Nephron progenitor cell (in vitro differentiated cells): ENCODE measurements at regions not wholly inside any gene's neighbourhood (a gene's known extent, or its start where the extent isn't known, plus 50 kb on each side); places are given as distances from the start of the nearest gene placed in this dataset.

ENCODE experiments used
- DNase-seq: peaks from one replicate; pipeline ENCODE4 v3.0.0; 2021
- H3K27ac Mint-ChIP-seq: 2 replicates; pipeline ENCODE4 v1.8.0; 2021; ENCODE audit warnings: mild to moderate bottlenecking, moderate library complexity, mixed read lengths
- H3K27me3 Mint-ChIP-seq: 2 replicates; pipeline ENCODE4 v1.8.0; 2021; ENCODE audit warnings: mild to moderate bottlenecking, low read depth, mixed read lengths; ENCODE audit not compliant: poor library complexity
- H3K36me3 Mint-ChIP-seq: 2 replicates; pipeline ENCODE4 v1.8.0; 2021; ENCODE audit warnings: low read depth, mixed read lengths
- H3K4me1 Mint-ChIP-seq: 2 replicates; pipeline ENCODE4 v1.8.0; 2021; ENCODE audit warnings: mixed read lengths
- H3K4me3 Mint-ChIP-seq: 2 replicates; pipeline ENCODE4 v1.8.0; 2021; ENCODE audit warnings: mild to moderate bottlenecking, moderate library complexity, mixed read lengths
- H3K9me3 Mint-ChIP-seq: 2 replicates; pipeline ENCODE4 v1.8.0; 2021; ENCODE audit warnings: mild to moderate bottlenecking, moderate library complexity, mixed read lengths
- TF ChIP-seq, protein P1 (sequence below): fragments of 200-600 bp; sonication (generic); IDR thresholded peaks from 2 replicates; pipeline ENCODE4 v1.5.0; 2021; ENCODE audit warnings: antibody characterized with exemption

DNA sequence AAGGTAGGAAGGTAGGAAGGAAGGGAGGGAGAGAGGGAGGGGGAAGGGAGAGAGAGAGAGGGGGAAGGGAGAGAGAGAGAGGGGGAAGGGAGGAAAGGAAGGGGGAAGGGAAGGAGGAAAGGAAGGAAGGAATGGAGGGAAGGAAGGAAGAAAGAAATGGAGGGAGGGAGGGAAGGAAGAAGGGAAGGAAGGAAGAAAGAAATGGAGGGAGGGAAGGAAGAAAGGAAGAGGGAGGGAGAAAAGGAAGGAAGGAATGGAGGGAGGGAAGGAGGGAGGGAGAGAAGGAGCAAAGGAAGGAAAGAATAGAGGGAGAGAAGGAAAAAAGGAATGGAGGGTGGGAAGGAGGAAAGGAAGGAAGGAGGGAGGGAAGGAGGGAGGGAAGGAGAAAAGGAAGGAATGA lies 176.4 kb upstream of the PTER start:
- no peak for DNase-seq
- no peaks in the 10 kb centered on the region for H3K36me3 Mint-ChIP-seq
- peaks cover 2% of the 10 kb centered on the region for H3K27me3 Mint-ChIP-seq
- no peak overlapping the region for H3K27ac Mint-ChIP-seq
- H3K4me1 Mint-ChIP-seq: no peaks in the 10 kb centered on the region
- TF ChIP-seq, protein P1, sequence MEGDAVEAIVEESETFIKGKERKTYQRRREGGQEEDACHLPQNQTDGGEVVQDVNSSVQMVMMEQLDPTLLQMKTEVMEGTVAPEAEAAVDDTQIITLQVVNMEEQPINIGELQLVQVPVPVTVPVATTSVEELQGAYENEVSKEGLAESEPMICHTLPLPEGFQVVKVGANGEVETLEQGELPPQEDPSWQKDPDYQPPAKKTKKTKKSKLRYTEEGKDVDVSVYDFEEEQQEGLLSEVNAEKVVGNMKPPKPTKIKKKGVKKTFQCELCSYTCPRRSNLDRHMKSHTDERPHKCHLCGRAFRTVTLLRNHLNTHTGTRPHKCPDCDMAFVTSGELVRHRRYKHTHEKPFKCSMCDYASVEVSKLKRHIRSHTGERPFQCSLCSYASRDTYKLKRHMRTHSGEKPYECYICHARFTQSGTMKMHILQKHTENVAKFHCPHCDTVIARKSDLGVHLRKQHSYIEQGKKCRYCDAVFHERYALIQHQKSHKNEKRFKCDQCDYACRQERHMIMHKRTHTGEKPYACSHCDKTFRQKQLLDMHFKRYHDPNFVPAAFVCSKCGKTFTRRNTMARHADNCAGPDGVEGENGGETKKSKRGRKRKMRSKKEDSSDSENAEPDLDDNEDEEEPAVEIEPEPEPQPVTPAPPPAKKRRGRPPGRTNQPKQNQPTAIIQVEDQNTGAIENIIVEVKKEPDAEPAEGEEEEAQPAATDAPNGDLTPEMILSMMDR: no peak
- H3K4me3 Mint-ChIP-seq: no peak overlapping the region
- peaks cover 4% of the 10 kb centered on the region for H3K9me3 Mint-ChIP-seq

DNA sequence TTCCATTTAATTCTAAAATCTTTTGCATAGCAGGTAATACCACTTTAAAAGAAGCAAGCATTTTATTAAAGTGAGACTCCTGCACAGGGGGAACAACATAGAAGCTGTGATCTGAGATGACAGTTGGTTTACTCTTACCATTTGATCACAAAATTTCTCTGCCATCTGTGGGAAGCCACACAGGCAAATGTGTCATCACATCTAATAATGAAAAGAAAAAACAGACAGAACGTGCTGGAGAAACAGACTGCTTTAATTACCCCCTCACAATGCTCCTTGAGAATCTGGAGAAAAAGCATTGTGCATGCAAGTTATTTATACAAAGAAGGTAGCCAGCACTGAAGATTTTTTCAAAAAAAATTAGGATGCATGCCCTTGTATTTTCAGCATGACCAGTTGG lies 165.2 kb upstream of the PTER start:
- Mint-ChIP-seq H3K36me3 (no peaks in the 10 kb centered on the region), H3K9me3 (peaks cover 15% of the 10 kb centered on the region), H3K27me3 (no peaks in the 10 kb centered on the region), H3K4me1 (peaks cover 6% of the 10 kb centered on the region), H3K4me3 (no peak overlapping the region), H3K27ac (no peak overlapping the region)
- TF ChIP-seq, protein P1: no peak
- no peak for DNase-seq

DNA sequence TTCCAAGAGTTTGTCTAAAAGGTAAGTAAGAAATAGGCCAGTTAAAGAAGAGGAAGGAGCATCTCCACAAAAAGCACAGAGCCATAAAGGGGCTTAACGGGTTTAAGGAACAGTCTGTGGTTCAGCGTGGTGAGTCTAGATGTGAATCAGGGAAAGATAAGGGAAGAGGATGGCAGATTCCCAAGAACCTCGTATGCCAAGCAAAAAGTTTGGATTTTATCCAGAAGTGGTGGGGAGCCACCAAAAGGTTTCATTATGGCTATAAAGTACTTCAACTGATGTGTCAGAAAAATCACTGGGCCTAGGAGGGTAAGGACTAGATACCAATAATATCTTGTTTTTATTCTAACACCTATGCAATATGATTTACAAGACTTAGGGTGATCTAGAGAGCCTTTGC lies 161.9 kb upstream of the PTER start:
- H3K4me3 Mint-ChIP-seq: no peak overlapping the region

DNA sequence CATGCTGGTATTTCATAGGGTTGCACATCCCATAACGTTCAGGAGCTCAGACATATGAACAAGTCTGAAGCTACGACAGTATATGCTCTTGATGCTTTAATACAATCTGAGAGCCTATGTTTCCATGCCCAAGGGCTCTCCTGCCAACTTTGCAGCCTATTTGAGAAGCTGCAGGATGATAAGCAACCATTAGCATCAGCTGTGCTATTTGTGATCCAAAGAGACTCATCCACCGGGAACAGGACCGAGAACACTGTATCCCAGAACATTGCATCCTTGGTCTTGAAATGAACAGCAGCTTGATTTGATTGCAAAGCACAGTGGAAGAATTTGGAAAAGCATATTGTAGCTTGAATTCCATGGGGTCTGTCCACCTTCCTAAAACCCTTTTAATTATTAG lies 156.2 kb upstream of the PTER start:
- Mint-ChIP-seq H3K4me3 (no peak overlapping the region), H3K4me1 (peaks cover 6% of the 10 kb centered on the region), H3K27ac (no peak overlapping the region), H3K9me3 (peaks cover 13% of the 10 kb centered on the region), H3K36me3 (no peaks in the 10 kb centered on the region), H3K27me3 (peaks cover 4% of the 10 kb centered on the region)
- DNase-seq: no peak
- TF ChIP-seq, protein P1: no peak

More for the DNA sequence above, 161.9 kb upstream of the PTER start:
- TF ChIP-seq, protein P1: no peak
- H3K4me1 Mint-ChIP-seq: peaks cover 13% of the 10 kb centered on the region
- no peaks in the 10 kb centered on the region for H3K36me3 Mint-ChIP-seq
- no peak for DNase-seq
- H3K27me3 Mint-ChIP-seq: no peaks in the 10 kb centered on the region
- H3K9me3 Mint-ChIP-seq: peaks cover 21% of the 10 kb centered on the region
- no peak overlapping the region for H3K27ac Mint-ChIP-seq

DNA sequence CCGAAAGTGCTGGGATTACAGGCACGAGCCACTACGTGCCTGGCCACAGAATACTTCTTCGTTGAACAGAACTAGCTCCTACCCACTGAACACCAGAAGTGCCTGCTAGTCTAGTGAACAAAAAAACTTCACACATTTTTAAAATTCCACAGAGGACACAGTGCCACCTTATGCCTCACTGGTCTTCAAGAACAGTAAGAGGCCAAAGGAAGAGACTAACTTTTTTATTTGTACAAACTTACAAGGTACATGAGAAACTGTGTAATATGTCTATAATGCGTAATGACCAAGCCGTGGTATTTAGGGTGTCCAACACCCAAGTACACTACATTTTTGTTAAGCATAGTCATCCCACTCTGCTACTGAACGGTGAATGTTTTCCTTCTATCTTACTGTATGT lies 144.4 kb upstream of the PTER start:
- Mint-ChIP-seq H3K4me3 (no peak overlapping the region), H3K27me3 (peaks cover 11% of the 10 kb centered on the region), H3K9me3 (no peaks in the 10 kb centered on the region), H3K4me1 (no peaks in the 10 kb centered on the region), H3K36me3 (no peaks in the 10 kb centered on the region), H3K27ac (no peak overlapping the region)
- TF ChIP-seq, protein P1: no peak
- DNase-seq: no peak

DNA sequence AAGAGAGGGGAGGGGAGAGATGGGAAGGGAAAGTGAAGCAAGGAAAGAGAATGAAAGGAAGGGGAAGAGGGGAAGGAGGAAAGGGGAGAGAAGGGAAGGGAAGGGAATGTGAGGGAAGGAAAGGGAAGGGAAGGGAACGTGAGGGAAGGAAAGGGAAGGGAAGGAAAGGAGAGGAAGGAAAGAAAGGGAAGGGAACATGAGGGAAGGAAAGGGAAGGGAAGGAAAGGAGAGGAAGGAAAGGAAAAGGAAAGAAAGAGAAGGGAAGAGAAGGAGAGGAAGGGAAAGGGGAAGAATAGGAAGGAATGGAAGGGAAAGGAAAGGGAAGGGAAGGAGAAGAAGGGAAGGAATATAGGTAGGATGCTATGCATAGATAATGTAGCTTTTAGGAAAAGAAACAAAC lies 139.7 kb upstream of the PTER start:
- Mint-ChIP-seq H3K27ac (no peak overlapping the region), H3K4me3 (no peak overlapping the region), H3K27me3 (peaks cover 6% of the 10 kb centered on the region), H3K9me3 (no peaks in the 10 kb centered on the region), H3K4me1 (no peaks in the 10 kb centered on the region), H3K36me3 (no peaks in the 10 kb centered on the region)
- DNase-seq: no peak
- TF ChIP-seq, protein P1: no peak
